Esophagus (tissue), 2 donors: ENCODE measurements at regions not wholly inside any gene's neighbourhood (a gene's known extent, or its start where the extent isn't known, plus 50 kb on each side); places are given as distances from the start of the nearest gene placed in this dataset.

ENCODE experiments used
- H3K27ac ChIP-seq, 2 donors: one replicate each; pipeline ENCODE4 v1.5.1; 2013; ENCODE audit warnings: low read depth in 2 of 2, mild to moderate bottlenecking in 2 of 2, inconsistent platforms in 1 of 2, low read length in 1 of 2, moderate library complexity in 1 of 2
- H3K27me3 ChIP-seq, 2 donors: one replicate each; pipeline ENCODE4 v1.6.1; 2013; ENCODE audit warnings: low read length in 2 of 2, control low read depth in 1 of 2, mild to moderate bottlenecking in 1 of 2; ENCODE audit not compliant: insufficient read depth in 2 of 2, control insufficient read depth in 1 of 2
- H3K36me3 ChIP-seq, 2 donors: one replicate each; pipeline ENCODE4 v1.6.1; 2013; ENCODE audit warnings: low read length in 1 of 2; ENCODE audit not compliant: control insufficient read depth in 2 of 2, insufficient read depth in 2 of 2
- H3K4me1 ChIP-seq, 2 donors: one replicate each; pipeline ENCODE4 v1.6.1; 2013; ENCODE audit warnings: low read length in 1 of 2; ENCODE audit not compliant: control insufficient read depth in 2 of 2, insufficient read depth in 2 of 2
- H3K4me3 ChIP-seq, 2 donors: one replicate each; pipeline ENCODE4 v1.5.1; 2013; ENCODE audit warnings: low read length in 2 of 2, mild to moderate bottlenecking in 2 of 2, low read depth in 1 of 2, moderate library complexity in 1 of 2
- H3K9me3 ChIP-seq, 2 donors: one replicate each; pipeline ENCODE4 v1.6.1; 2013; ENCODE audit warnings: mild to moderate bottlenecking in 2 of 2, low read depth in 1 of 2, low read length in 1 of 2, moderate library complexity in 1 of 2; ENCODE audit not compliant: control insufficient read depth in 2 of 2, insufficient read depth in 1 of 2
- WGBS, 2 donors: extraction: QIAGEN DNeasy Blood & Tissue Kit; methylation state at CpG; one replicate each; pipeline ENCODE4 v1.1.7; 2013; 5-methylcytosine and 5-hydroxymethylcytosine counted together
- donor health status: healthy with polysubstance abuse.
- donor health status: Bipolar disorder and iron deficiency.

- Histone ChIP-seq H3K27me3 (peaks cover 0 to 3% of the 10 kb centered on the region in 2 donors), H3K4me1 (no peaks in the 10 kb centered on the region), H3K4me3 (no peak overlapping the region), H3K36me3 (no peaks in the 10 kb centered on the region), H3K27ac (no peak overlapping the region), H3K9me3 (no peaks in the 10 kb centered on the region)
- WGBS, 2 donors, result 88 to 91% methylated on average over 1 of the region's 1 CpG
Observed at GRCh38 chr9:19989213-19989612, 200.4 kb upstream of the SLC24A2 start.

GRCh38 chr9:19988281-19988680 lies 199.4 kb upstream of the SLC24A2 start:
- 76 to 81% methylated on average over 2 of the region's 2 CpGs for WGBS, 2 donors

GRCh38 chr9:19985081-19985480 lies 196.2 kb upstream of the SLC24A2 start:
- Histone ChIP-seq H3K36me3 (no peaks in the 10 kb centered on the region), H3K27ac (no peak overlapping the region), H3K9me3 (no peaks in the 10 kb centered on the region), H3K4me3 (no peak overlapping the region), H3K4me1 (no peaks in the 10 kb centered on the region), H3K27me3 (peaks cover 0 to 3% of the 10 kb centered on the region in 2 donors)
- 79 to 85% methylated on average over 1 of the region's 1 CpG for WGBS, 2 donors

More at GRCh38 chr9:19988281-19988680, 199.4 kb upstream of the SLC24A2 start:
- Histone ChIP-seq H3K27me3 (peaks cover 0 to 3% of the 10 kb centered on the region in 2 donors), H3K36me3 (no peaks in the 10 kb centered on the region), H3K9me3 (no peaks in the 10 kb centered on the region), H3K4me3 (no peak overlapping the region), H3K27ac (no peak overlapping the region), H3K4me1 (no peaks in the 10 kb centered on the region)

GRCh38 chr9:19976226-19976625 lies 187.4 kb upstream of the SLC24A2 start:
- no peaks in the 10 kb centered on the region for H3K9me3 ChIP-seq
- no peak overlapping the region for H3K4me3 ChIP-seq

GRCh38 chr9:19975499-19975898 lies 186.7 kb upstream of the SLC24A2 start:
- WGBS, 2 donors, result 56 to 67% methylated on average over 2 of the region's 2 CpGs
- no peaks in the 10 kb centered on the region for H3K4me1 ChIP-seq
- H3K4me3 ChIP-seq, result no peak overlapping the region

More at GRCh38 chr9:19976226-19976625, 187.4 kb upstream of the SLC24A2 start:
- Histone ChIP-seq H3K27me3 (peaks cover 0 to 2% of the 10 kb centered on the region in 2 donors), H3K36me3 (no peaks in the 10 kb centered on the region), H3K27ac (no peak overlapping the region), H3K4me1 (no peaks in the 10 kb centered on the region)

GRCh38 chr9:19969721-19970120 lies 180.9 kb upstream of the SLC24A2 start:
- peaks cover 0 to 2% of the 10 kb centered on the region in 2 donors for H3K27me3 ChIP-seq

More at GRCh38 chr9:19975499-19975898, 186.7 kb upstream of the SLC24A2 start:
- H3K27me3 ChIP-seq, result peaks cover 0 to 2% of the 10 kb centered on the region in 2 donors
- no peaks in the 10 kb centered on the region for H3K9me3 ChIP-seq
- no peaks in the 10 kb centered on the region for H3K36me3 ChIP-seq
- H3K27ac ChIP-seq, result no peak overlapping the region

GRCh38 chr9:19967888-19968459 lies 179.1 kb upstream of the SLC24A2 start:
- Histone ChIP-seq H3K27ac (no peak overlapping the region), H3K36me3 (no peaks in the 10 kb centered on the region), H3K9me3 (no peaks in the 10 kb centered on the region), H3K27me3 (peaks cover 0 to 2% of the 10 kb centered on the region in 2 donors), H3K4me3 (no peak overlapping the region), H3K4me1 (no peaks in the 10 kb centered on the region)

More at GRCh38 chr9:19969721-19970120, 180.9 kb upstream of the SLC24A2 start:
- Histone ChIP-seq H3K36me3 (no peaks in the 10 kb centered on the region), H3K9me3 (no peaks in the 10 kb centered on the region), H3K4me3 (no peak overlapping the region), H3K4me1 (no peaks in the 10 kb centered on the region), H3K27ac (no peak overlapping the region)

- no peaks in the 10 kb centered on the region for H3K36me3 ChIP-seq
- H3K9me3 ChIP-seq, result no peaks in the 10 kb centered on the region
- WGBS, 2 donors, result 91 to 96% methylated on average over 1 of the region's 1 CpG
- H3K4me3 ChIP-seq, result no peak overlapping the region
- H3K4me1 ChIP-seq, result no peaks in the 10 kb centered on the region
- no peak overlapping the region for H3K27ac ChIP-seq
- peaks cover 0 to 2% of the 10 kb centered on the region in 2 donors for H3K27me3 ChIP-seq
Observed at GRCh38 chr9:19967216-19967887, 178.5 kb upstream of the SLC24A2 start.

- Histone ChIP-seq H3K27ac (no peak overlapping the region), H3K9me3 (no peaks in the 10 kb centered on the region), H3K36me3 (no peaks in the 10 kb centered on the region), H3K4me1 (no peaks in the 10 kb centered on the region), H3K4me3 (no peak overlapping the region), H3K27me3 (no peaks in the 10 kb centered on the region)
- 79 to 80% methylated on average over 4 of the region's 4 CpGs for WGBS, 2 donors
Observed at GRCh38 chr9:19965336-19965735, 176.5 kb upstream of the SLC24A2 start.

- H3K27ac ChIP-seq, result no peak overlapping the region
- no peak overlapping the region for H3K4me3 ChIP-seq
- WGBS, 2 donors, result 79 to 80% methylated on average over 1 of the region's 1 CpG
- H3K4me1 ChIP-seq, result no peaks in the 10 kb centered on the region
- H3K36me3 ChIP-seq, result no peaks in the 10 kb centered on the region
- H3K9me3 ChIP-seq, result no peaks in the 10 kb centered on the region
- H3K27me3 ChIP-seq, result no peaks in the 10 kb centered on the region
Observed at GRCh38 chr9:19947996-19948395, 159.2 kb upstream of the SLC24A2 start.
